ENCODE measurements at regions not wholly inside any gene's neighbourhood (a gene's known extent, or its start where the extent isn't known, plus 50 kb on each side); places are given as distances from the start of the nearest gene placed in this dataset.

DNA sequence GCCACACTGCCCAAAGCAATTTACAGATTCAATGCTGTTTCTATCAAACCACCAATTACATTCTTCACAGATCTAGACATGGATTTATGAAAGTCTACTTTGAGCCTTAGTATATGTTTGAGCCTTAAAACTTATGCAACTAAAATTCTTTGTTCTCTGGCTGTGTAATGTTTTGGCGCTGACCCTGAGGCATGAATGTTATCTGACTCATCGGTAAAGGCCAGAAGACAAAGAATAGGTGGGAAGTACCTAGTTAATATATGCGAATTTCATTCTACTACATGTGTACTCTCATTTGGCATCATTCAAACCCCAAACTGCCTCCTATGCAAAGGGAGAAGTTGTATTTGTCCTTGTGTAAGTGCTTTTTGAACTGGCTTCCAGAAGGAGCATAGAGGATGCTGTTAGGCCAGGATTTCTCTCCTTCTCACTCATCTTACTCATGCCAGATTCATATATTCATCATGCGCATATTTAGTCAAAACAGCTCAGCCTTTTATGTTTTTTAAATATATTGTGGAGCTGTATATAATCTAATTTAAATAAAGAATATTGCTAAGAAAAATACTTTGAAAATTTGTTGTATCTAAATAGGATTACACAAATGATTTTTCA is 204.2 kb downstream of the NFKBIZ start (continued):
- TF ChIP-seq ZNF660 (tag by site-specific recombination; IDR thresholded peaks at IDR 0.05) = no peak
- TF ChIP-seq SP7 (tag by site-specific recombination; IDR thresholded peaks at IDR 0.05) = no peak
- TF ChIP-seq SCRT2 (tag by site-specific recombination; IDR thresholded peaks at IDR 0.05) = no peak
- no peak for TF ChIP-seq PRDM4 (tag by site-specific recombination; IDR thresholded peaks at IDR 0.05)
- TF ChIP-seq YY1 (tag by site-specific recombination; IDR thresholded peaks at IDR 0.05) = no peak
- no peak for TF ChIP-seq ZNF626 (tag by site-specific recombination; IDR thresholded peaks at IDR 0.05)
- TF ChIP-seq, protein P1, sequence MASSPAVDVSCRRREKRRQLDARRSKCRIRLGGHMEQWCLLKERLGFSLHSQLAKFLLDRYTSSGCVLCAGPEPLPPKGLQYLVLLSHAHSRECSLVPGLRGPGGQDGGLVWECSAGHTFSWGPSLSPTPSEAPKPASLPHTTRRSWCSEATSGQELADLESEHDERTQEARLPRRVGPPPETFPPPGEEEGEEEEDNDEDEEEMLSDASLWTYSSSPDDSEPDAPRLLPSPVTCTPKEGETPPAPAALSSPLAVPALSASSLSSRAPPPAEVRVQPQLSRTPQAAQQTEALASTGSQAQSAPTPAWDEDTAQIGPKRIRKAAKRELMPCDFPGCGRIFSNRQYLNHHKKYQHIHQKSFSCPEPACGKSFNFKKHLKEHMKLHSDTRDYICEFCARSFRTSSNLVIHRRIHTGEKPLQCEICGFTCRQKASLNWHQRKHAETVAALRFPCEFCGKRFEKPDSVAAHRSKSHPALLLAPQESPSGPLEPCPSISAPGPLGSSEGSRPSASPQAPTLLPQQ (tag by site-specific recombination; IDR thresholded peaks at IDR 0.05) = no peak
- no peak for TF ChIP-seq HIC1 (tag by site-specific recombination; IDR thresholded peaks at IDR 0.05)
- TF ChIP-seq, protein P2, sequence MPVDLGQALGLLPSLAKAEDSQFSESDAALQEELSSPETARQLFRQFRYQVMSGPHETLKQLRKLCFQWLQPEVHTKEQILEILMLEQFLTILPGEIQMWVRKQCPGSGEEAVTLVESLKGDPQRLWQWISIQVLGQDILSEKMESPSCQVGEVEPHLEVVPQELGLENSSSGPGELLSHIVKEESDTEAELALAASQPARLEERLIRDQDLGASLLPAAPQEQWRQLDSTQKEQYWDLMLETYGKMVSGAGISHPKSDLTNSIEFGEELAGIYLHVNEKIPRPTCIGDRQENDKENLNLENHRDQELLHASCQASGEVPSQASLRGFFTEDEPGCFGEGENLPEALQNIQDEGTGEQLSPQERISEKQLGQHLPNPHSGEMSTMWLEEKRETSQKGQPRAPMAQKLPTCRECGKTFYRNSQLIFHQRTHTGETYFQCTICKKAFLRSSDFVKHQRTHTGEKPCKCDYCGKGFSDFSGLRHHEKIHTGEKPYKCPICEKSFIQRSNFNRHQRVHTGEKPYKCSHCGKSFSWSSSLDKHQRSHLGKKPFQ (tag by site-specific recombination; IDR thresholded peaks at IDR 0.05) = no peak
- no peak for TF ChIP-seq ZEB2 (tag by site-specific recombination; IDR thresholded peaks at IDR 0.05)
- no peak for TF ChIP-seq TRIM28 (IDR thresholded peaks at IDR 0.05; ENCODE audit: borderline replicate concordance, low read length)
- TF ChIP-seq ZNF354C (tag by site-specific recombination; IDR thresholded peaks at IDR 0.05; ENCODE audit: borderline replicate concordance, low read depth) = no peak
- TF ChIP-seq MZF1 (tag by site-specific recombination; IDR thresholded peaks at IDR 0.05; ENCODE audit: borderline replicate concordance) = no peak

DNA sequence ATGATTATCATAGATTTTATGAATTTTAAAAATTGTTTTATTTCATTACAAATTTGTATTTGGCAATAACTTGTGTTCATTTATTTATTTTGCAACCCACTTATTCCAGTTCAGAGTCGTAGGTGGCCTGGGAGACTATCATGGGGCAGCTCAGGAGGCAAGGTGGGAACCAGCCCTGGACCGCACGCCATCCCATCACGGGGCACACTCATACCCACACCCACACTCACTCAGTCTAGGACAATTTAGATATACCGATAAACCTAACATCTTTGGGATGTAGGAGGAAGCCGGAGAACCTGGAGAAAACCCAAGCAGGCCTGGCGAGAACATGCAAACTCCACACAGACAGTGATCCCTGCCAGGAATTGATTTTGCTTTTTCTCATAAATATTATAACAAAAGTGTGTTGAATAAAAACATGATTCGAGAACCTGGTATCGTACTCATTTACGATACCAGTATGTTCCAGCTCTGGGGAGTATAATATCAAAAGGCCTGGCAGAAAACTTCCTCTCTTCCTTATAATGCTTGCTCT is 205.3 kb downstream of the NFKBIZ start:
- Histone ChIP-seq H3K9me3 (ENCODE audit: control insufficient read depth, insufficient read depth, low read depth, low read length) (no peaks in the 10 kb centered on the region), H3K27ac (ENCODE audit: extremely low read depth, low read depth, low read length) (no peak overlapping the region), H3K4me3 (ENCODE audit: low read depth, low read length) (no peak overlapping the region), H3K36me3 (ENCODE audit: control insufficient read depth in 2 of 2, insufficient read depth in 1 of 2, low read length in 2 of 2) (no peaks in the 10 kb centered on the region), H3K4me1 (ENCODE audit: control insufficient read depth, insufficient read depth, low read length) (no peaks in the 10 kb centered on the region)
- ChIA-PET POLR2A (no interaction called here), CTCF (no interaction called here)
- TF ChIP-seq SCRT2 (tag by site-specific recombination; IDR thresholded peaks at IDR 0.05) (no peak), ZNF132 (tag by site-specific recombination; IDR thresholded peaks at IDR 0.05; ENCODE audit: borderline replicate concordance) (no peak), KLF9 (tag by site-specific recombination; IDR thresholded peaks at IDR 0.05; ENCODE audit: low read depth) (no peak), ZNF350 (tag by site-specific recombination; IDR thresholded peaks at IDR 0.05) (no peak), ZNF112 (tag by site-specific recombination; IDR thresholded peaks at IDR 0.05) (no peak), ZNF654 (tag by site-specific recombination; IDR thresholded peaks at IDR 0.05; ENCODE audit: low read depth) (no peak), KLF16 (tag by site-specific recombination; IDR thresholded peaks at IDR 0.05) (no peak), ZNF664 (tag by site-specific recombination; IDR thresholded peaks at IDR 0.05) (no peak), ZBTB7A (tag by site-specific recombination; IDR thresholded peaks at IDR 0.05; ENCODE audit: low read depth) (no peak), MZF1 (tag by site-specific recombination; IDR thresholded peaks at IDR 0.05; ENCODE audit: borderline replicate concordance) (no peak), ZNF449 (tag by site-specific recombination; IDR thresholded peaks at IDR 0.05) (no peak), ZNF2 (tag by site-specific recombination; IDR thresholded peaks at IDR 0.05) (no peak), ZNF174 (tag by site-specific recombination; IDR thresholded peaks at IDR 0.05) (no peak), EGR2 (tag by site-specific recombination; IDR thresholded peaks at IDR 0.05; ENCODE audit: low read depth) (no peak)
- TF ChIP-seq, protein P3, sequence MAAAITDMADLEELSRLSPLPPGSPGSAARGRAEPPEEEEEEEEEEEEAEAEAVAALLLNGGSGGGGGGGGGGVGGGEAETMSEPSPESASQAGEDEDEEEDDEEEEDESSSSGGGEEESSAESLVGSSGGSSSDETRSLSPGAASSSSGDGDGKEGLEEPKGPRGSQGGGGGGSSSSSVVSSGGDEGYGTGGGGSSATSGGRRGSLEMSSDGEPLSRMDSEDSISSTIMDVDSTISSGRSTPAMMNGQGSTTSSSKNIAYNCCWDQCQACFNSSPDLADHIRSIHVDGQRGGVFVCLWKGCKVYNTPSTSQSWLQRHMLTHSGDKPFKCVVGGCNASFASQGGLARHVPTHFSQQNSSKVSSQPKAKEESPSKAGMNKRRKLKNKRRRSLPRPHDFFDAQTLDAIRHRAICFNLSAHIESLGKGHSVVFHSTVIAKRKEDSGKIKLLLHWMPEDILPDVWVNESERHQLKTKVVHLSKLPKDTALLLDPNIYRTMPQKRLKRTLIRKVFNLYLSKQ (tag by site-specific recombination; IDR thresholded peaks at IDR 0.05; ENCODE audit: borderline replicate concordance) = no peak

Measured in HEK293 (cell line).